Cardiac muscle cell (in vitro differentiated cells and primary cell): ENCODE measurements at regions not wholly inside any gene's neighbourhood (a gene's known extent, or its start where the extent isn't known, plus 50 kb on each side); places are given as distances from the start of the nearest gene placed in this dataset.
"Not testable (repeated sequence)": the region's sequence is repeated elsewhere in the genome, so short reads cannot be mapped to it uniquely, and the experiment has no call there.

ENCODE experiments used
- DNase-seq, 2 donors: peaks; one replicate each; pipeline versions ENCODE4 v3.0.0 to v3.0.0-alpha.2; 2010 to 2017; ENCODE audit warnings: low read depth in 1 of 2, low spot score in 1 of 2
- H3K27ac ChIP-seq: fragments of 200-600 bp; sonication (generic); 2 replicates; pipeline ENCODE4 v1.5.1; 2016
- H3K27me3 ChIP-seq: fragments of 200-600 bp; sonication (generic); 2 replicates; pipeline ENCODE4 v1.6.0; 2016; ENCODE audit warnings: control low read depth
- H3K36me3 ChIP-seq: fragments of 200-600 bp; sonication (generic); 2 replicates; pipeline ENCODE4 v1.5.1; 2016; ENCODE audit warnings: control low read depth
- H3K4me1 ChIP-seq: fragments of 200-600 bp; sonication (generic); 2 replicates; pipeline ENCODE4 v1.8.1; 2017; ENCODE audit warnings: low read depth, mild to moderate bottlenecking, mixed run types
- H3K4me3 ChIP-seq: fragments of 200-600 bp; sonication (generic); 2 replicates; pipeline ENCODE4 v1.5.1; 2016; ENCODE audit warnings: mild to moderate bottlenecking
- H3K9me3 ChIP-seq: fragments of 200-600 bp; sonication (generic); 2 replicates; pipeline ENCODE4 v1.5.1; 2017; ENCODE audit warnings: low read depth, mild to moderate bottlenecking, control low read depth
- CTCF ChIP-seq: IDR thresholded peaks from 2 replicates; pipeline ENCODE4 v1.5.1; 2012; ENCODE audit warnings: low read depth, mild to moderate bottlenecking, low read length

GRCh38 chr20:30963591-30963990 is 293.9 kb upstream of the DEFB115 start:
- H3K9me3 ChIP-seq: no peaks in the 10 kb centered on the region

GRCh38 chr20:30975859-30976258 is 281.6 kb upstream of the DEFB115 start:
- not testable (repeated sequence) for H3K4me1 ChIP-seq, H3K36me3 ChIP-seq, H3K27me3 ChIP-seq, H3K27ac ChIP-seq, H3K4me3 ChIP-seq, H3K9me3 ChIP-seq, DNase-seq

More at GRCh38 chr20:30963591-30963990, 293.9 kb upstream of the DEFB115 start:
- Histone ChIP-seq H3K4me3 (no peak overlapping the region), H3K36me3 (no peaks in the 10 kb centered on the region), H3K27me3 (no peaks in the 10 kb centered on the region), H3K27ac (no peak overlapping the region), H3K4me1 (no peaks in the 10 kb centered on the region)
- no peak for DNase-seq
- no peak for TF ChIP-seq CTCF

GRCh38 chr20:30985386-30985785 is 272.1 kb upstream of the DEFB115 start:
- Histone ChIP-seq H3K9me3 (no peaks in the 10 kb centered on the region), H3K27me3 (no peaks in the 10 kb centered on the region), H3K4me1 (no peaks in the 10 kb centered on the region), H3K4me3 (no peak overlapping the region), H3K36me3 (no peaks in the 10 kb centered on the region), H3K27ac (no peak overlapping the region)
- DNase-seq: no peak
- no peak for TF ChIP-seq CTCF
